ENCODE measurements at regions not wholly inside any gene's neighbourhood (a gene's known extent, or its start where the extent isn't known, plus 50 kb on each side); places are given as distances from the start of the nearest gene placed in this dataset.

GRCh38 chr12:47509398-47509851, 196.4 kb downstream of the RPAP3 start:
- Histone ChIP-seq H3K4me3 (ENCODE audit: control insufficient read depth in 1 of 2, extremely low read depth in 1 of 2, low read length in 1 of 2) (no peak overlapping the region), H3K27me3 (replicated peaks in 1 of 2; ENCODE audit: control insufficient read depth in 2 of 2, extremely low read depth in 1 of 2, insufficient read depth in 2 of 2, low read length in 1 of 2) (no peaks in the 10 kb centered on the region), H3K4me1 (ENCODE audit: control insufficient read depth in 1 of 2, extremely low read depth in 1 of 2, insufficient read depth in 2 of 2, low read length in 2 of 2) (no peaks in the 10 kb centered on the region), H3K36me3 (ENCODE audit: control insufficient read depth in 2 of 2, extremely low read depth in 1 of 2, insufficient read depth in 1 of 2, low read length in 1 of 2) (no peaks in the 10 kb centered on the region), H3K9me3 (no peaks in the 10 kb centered on the region), H3K27ac (ENCODE audit: low read length) (no peak overlapping the region)
- ChIA-PET CTCF (no interaction called here), POLR2A (no interaction called here)
- no peaks in the 10 kb centered on the region for H3K27me3 Mint-ChIP-seq
- ATAC-seq (replicated peaks in 1 of 4) (no peak), DNase-seq (no peak)
- WGBS (ENCODE audit: insufficient coverage), result 100% methylated on average over 1 of the region's 1 CpG
- no peaks in the 10 kb centered on the region for H3K36me3 Mint-ChIP-seq
- no peak overlapping the region for H3K27ac Mint-ChIP-seq
- peaks cover 6 to 7% (median 7%) of the 10 kb centered on the region in 3 donors for H3K9me3 Mint-ChIP-seq
- no peaks in the 10 kb centered on the region for H3K4me1 Mint-ChIP-seq
- H3K4me3 Mint-ChIP-seq, result no peak overlapping the region

GRCh38 chr12:47507221-47507620, 198.6 kb downstream of the RPAP3 start:
- ATAC-seq (replicated peaks in 1 of 4) (no peak), DNase-seq (no peak)
- 97% methylated on average over 3 of the region's 3 CpGs for WGBS (ENCODE audit: insufficient coverage)
- H3K4me3 Mint-ChIP-seq, result no peak overlapping the region
- ChIA-PET POLR2A (no interaction called here), CTCF (no interaction called here)
- H3K9me3 ChIP-seq, result no peaks in the 10 kb centered on the region
- H3K27me3 Mint-ChIP-seq, result no peaks in the 10 kb centered on the region
- H3K36me3 ChIP-seq (ENCODE audit: control insufficient read depth in 2 of 2, extremely low read depth in 1 of 2, insufficient read depth in 1 of 2, low read length in 1 of 2), result no peaks in the 10 kb centered on the region
- no peak overlapping the region for H3K27ac ChIP-seq (ENCODE audit: low read length)
- no peak overlapping the region for H3K4me3 ChIP-seq (ENCODE audit: control insufficient read depth in 1 of 2, extremely low read depth in 1 of 2, low read length in 1 of 2)
- H3K4me1 ChIP-seq (ENCODE audit: control insufficient read depth in 1 of 2, extremely low read depth in 1 of 2, insufficient read depth in 2 of 2, low read length in 2 of 2), result no peaks in the 10 kb centered on the region
- no peak overlapping the region for H3K27ac Mint-ChIP-seq
- no peaks in the 10 kb centered on the region for H3K27me3 ChIP-seq (replicated peaks in 1 of 2; ENCODE audit: control insufficient read depth in 2 of 2, extremely low read depth in 1 of 2, insufficient read depth in 2 of 2, low read length in 1 of 2)
- no peaks in the 10 kb centered on the region for H3K4me1 Mint-ChIP-seq
- peaks cover 0 to 4% (median 3%) of the 10 kb centered on the region in 3 donors for H3K9me3 Mint-ChIP-seq
- no peaks in the 10 kb centered on the region for H3K36me3 Mint-ChIP-seq

- H3K4me1 ChIP-seq (ENCODE audit: control insufficient read depth in 1 of 2, extremely low read depth in 1 of 2, insufficient read depth in 2 of 2, low read length in 2 of 2), result no peaks in the 10 kb centered on the region
- peaks cover 0 to 9% (median 4%) of the 10 kb centered on the region in 3 donors for H3K9me3 Mint-ChIP-seq
- H3K27ac ChIP-seq (ENCODE audit: low read length), result no peak overlapping the region
- H3K27me3 Mint-ChIP-seq, result no peaks in the 10 kb centered on the region
- ATAC-seq (replicated peaks in 1 of 4) (no peak), DNase-seq (no peak)
- H3K4me3 ChIP-seq (ENCODE audit: control insufficient read depth in 1 of 2, extremely low read depth in 1 of 2, low read length in 1 of 2), result no peak overlapping the region
- no peaks in the 10 kb centered on the region for H3K36me3 ChIP-seq (ENCODE audit: control insufficient read depth in 2 of 2, extremely low read depth in 1 of 2, insufficient read depth in 1 of 2, low read length in 1 of 2)
- no peaks in the 10 kb centered on the region for H3K27me3 ChIP-seq (replicated peaks in 1 of 2; ENCODE audit: control insufficient read depth in 2 of 2, extremely low read depth in 1 of 2, insufficient read depth in 2 of 2, low read length in 1 of 2)
- ChIA-PET POLR2A (no interaction called here), CTCF (no interaction called here)
- WGBS (ENCODE audit: insufficient coverage), result 88% methylated on average over 10 of the region's 11 CpGs
- H3K36me3 Mint-ChIP-seq, result no peaks in the 10 kb centered on the region
- no peak overlapping the region for H3K4me3 Mint-ChIP-seq
- H3K4me1 Mint-ChIP-seq, result no peaks in the 10 kb centered on the region
- H3K9me3 ChIP-seq, result no peaks in the 10 kb centered on the region
- no peak overlapping the region for H3K27ac Mint-ChIP-seq
Observed at GRCh38 chr12:47504775-47505446, 200.9 kb downstream of the RPAP3 start.

GRCh38 chr12:47493801-47494200, 212.0 kb downstream of the RPAP3 start:
- H3K27ac Mint-ChIP-seq, result no peak overlapping the region
- peaks cover 0 to 8% of the 10 kb centered on the region in 2 experiments for H3K27me3 ChIP-seq (replicated peaks in 1 of 2; ENCODE audit: control insufficient read depth in 2 of 2, extremely low read depth in 1 of 2, insufficient read depth in 2 of 2, low read length in 1 of 2)
- ATAC-seq (replicated peaks in 1 of 4) (no peak), DNase-seq (no peak)
- H3K9me3 ChIP-seq, result no peaks in the 10 kb centered on the region
- no peak overlapping the region for H3K4me3 Mint-ChIP-seq
- H3K27me3 Mint-ChIP-seq, result peaks cover 7 to 14% of the 10 kb centered on the region in 2 donors
- peaks cover 0 to 12% (median 3%) of the 10 kb centered on the region in 3 donors for H3K9me3 Mint-ChIP-seq
- WGBS (ENCODE audit: insufficient coverage), result no CpG with 5 or more reads among the region's 3 CpGs
- peaks cover 0 to under 1% (median 0%) of the 10 kb centered on the region in 3 donors for H3K4me1 Mint-ChIP-seq
- ChIA-PET CTCF (no interaction called here), POLR2A (no interaction called here)
- no peaks in the 10 kb centered on the region for H3K4me1 ChIP-seq (ENCODE audit: control insufficient read depth in 1 of 2, extremely low read depth in 1 of 2, insufficient read depth in 2 of 2, low read length in 2 of 2)
- no peak overlapping the region for H3K27ac ChIP-seq (ENCODE audit: low read length)
- H3K36me3 Mint-ChIP-seq, result peaks cover 6% of the 10 kb centered on the region
- no peak overlapping the region for H3K4me3 ChIP-seq (ENCODE audit: control insufficient read depth in 1 of 2, extremely low read depth in 1 of 2, low read length in 1 of 2)
- H3K36me3 ChIP-seq (ENCODE audit: control insufficient read depth in 2 of 2, extremely low read depth in 1 of 2, insufficient read depth in 1 of 2, low read length in 1 of 2), result no peaks in the 10 kb centered on the region

GRCh38 chr12:47491516-47492305, 214.1 kb downstream of the RPAP3 start:
- no peak overlapping the region for H3K4me3 Mint-ChIP-seq
- peaks cover 7 to 14% of the 10 kb centered on the region in 2 donors for H3K27me3 Mint-ChIP-seq
- H3K4me1 Mint-ChIP-seq, result peaks cover 0 to 10% (median 8%) of the 10 kb centered on the region in 3 donors
- no CpG with 5 or more reads among the region's 2 CpGs for WGBS (ENCODE audit: insufficient coverage)
- H3K36me3 ChIP-seq (ENCODE audit: control insufficient read depth in 2 of 2, extremely low read depth in 1 of 2, insufficient read depth in 1 of 2, low read length in 1 of 2), result no peaks in the 10 kb centered on the region
- H3K36me3 Mint-ChIP-seq, result peaks cover 3% of the 10 kb centered on the region
- POLR2A ChIA-PET, result interaction anchor here in 1 of 2 donors (0.6 kb wide), 1 partner anchor 21 kb away, joined by 4 read pairs; no protein-coding TSS in a partner anchor
- no peak overlapping the region for H3K27ac ChIP-seq (ENCODE audit: low read length)
- no peak overlapping the region for H3K27ac Mint-ChIP-seq
- H3K4me1 ChIP-seq (ENCODE audit: control insufficient read depth in 1 of 2, extremely low read depth in 1 of 2, insufficient read depth in 2 of 2, low read length in 2 of 2), result peaks cover 0 to 4% of the 10 kb centered on the region in 2 experiments
- H3K4me3 ChIP-seq (ENCODE audit: control insufficient read depth in 1 of 2, extremely low read depth in 1 of 2, low read length in 1 of 2), result no peak overlapping the region
- H3K9me3 Mint-ChIP-seq, result peaks cover 3 to 22% (median 16%) of the 10 kb centered on the region in 3 donors
- DNase-seq, result no peak
- H3K27me3 ChIP-seq (replicated peaks in 1 of 2; ENCODE audit: control insufficient read depth in 2 of 2, extremely low read depth in 1 of 2, insufficient read depth in 2 of 2, low read length in 1 of 2), result no peaks in the 10 kb centered on the region
- ATAC-seq (replicated peaks in 1 of 4), result no peak
- CTCF ChIA-PET, result interaction anchor here in 1 of 2 donors (0.6 kb wide), 1 partner anchor 343 kb away, joined by 3 read pairs; no protein-coding TSS in a partner anchor
- no peaks in the 10 kb centered on the region for H3K9me3 ChIP-seq

GRCh38 chr12:47488888-47489287, 216.9 kb downstream of the RPAP3 start:
- CTCF ChIA-PET, result no interaction called here
- Mint-ChIP-seq H3K4me3 (no peak overlapping the region), H3K27ac (no peak overlapping the region), H3K27me3 (peaks cover 7 to 9% of the 10 kb centered on the region in 2 donors), H3K4me1 (peaks cover 0 to 10% (median 8%) of the 10 kb centered on the region in 3 donors), H3K36me3 (peaks cover 3% of the 10 kb centered on the region), H3K9me3 (peaks cover 6 to 27% (median 19%) of the 10 kb centered on the region in 3 donors)
- Histone ChIP-seq H3K4me3 (ENCODE audit: control insufficient read depth in 1 of 2, extremely low read depth in 1 of 2, low read length in 1 of 2) (no peak overlapping the region), H3K27ac (ENCODE audit: low read length) (no peak overlapping the region), H3K4me1 (ENCODE audit: control insufficient read depth in 1 of 2, extremely low read depth in 1 of 2, insufficient read depth in 2 of 2, low read length in 2 of 2) (peaks cover 0 to 4% of the 10 kb centered on the region in 2 experiments), H3K27me3 (replicated peaks in 1 of 2; ENCODE audit: control insufficient read depth in 2 of 2, extremely low read depth in 1 of 2, insufficient read depth in 2 of 2, low read length in 1 of 2) (peaks cover 0 to 3% of the 10 kb centered on the region in 2 experiments), H3K36me3 (ENCODE audit: control insufficient read depth in 2 of 2, extremely low read depth in 1 of 2, insufficient read depth in 1 of 2, low read length in 1 of 2) (no peaks in the 10 kb centered on the region), H3K9me3 (no peaks in the 10 kb centered on the region)
- WGBS (ENCODE audit: insufficient coverage), result no CpG with 5 or more reads among the region's 1 CpG
- POLR2A ChIA-PET, result no interaction called here
- no peak for ATAC-seq (replicated peaks in 1 of 4)
- DNase-seq, result no peak

Data from T-cell (primary cell).